ENCODE measurements at regions not wholly inside any gene's neighbourhood (a gene's known extent, or its start where the extent isn't known, plus 50 kb on each side); places are given as distances from the start of the nearest gene placed in this dataset.

- TF ChIP-seq CTCF (IDR thresholded peaks at IDR 0.05; ENCODE audit: low read depth, low read length), result no peak
- no peak overlapping the region for H3K4me3 ChIP-seq (replicated peaks in 1 of 2; ENCODE audit: low read depth in 2 of 2, low read length in 2 of 2)
- DNase-seq (ENCODE audit: low read depth in 2 of 2), result peak in 1 of 2 donors; percentile 4
These were observed 214.5 kb downstream of the TBX18 start for GRCh38 chr6:84549917-84550316.

- no peak overlapping the region for H3K4me3 ChIP-seq (replicated peaks in 1 of 2; ENCODE audit: low read depth in 2 of 2, low read length in 2 of 2)
- no peak for TF ChIP-seq CTCF (IDR thresholded peaks at IDR 0.05; ENCODE audit: low read depth, low read length)
- peak in 1 of 2 donors; percentile 36 for DNase-seq (ENCODE audit: low read depth in 2 of 2)
These were observed 217.0 kb downstream of the TBX18 start for GRCh38 chr6:84547341-84547801.

- H3K4me3 ChIP-seq (replicated peaks in 1 of 2; ENCODE audit: low read depth in 2 of 2, low read length in 2 of 2), result no peak overlapping the region
- DNase-seq (ENCODE audit: low read depth in 2 of 2), result peak; percentile 18 to 34
- no peak for TF ChIP-seq CTCF (IDR thresholded peaks at IDR 0.05; ENCODE audit: low read depth, low read length)
These were observed 217.9 kb downstream of the TBX18 start for GRCh38 chr6:84546427-84546914.

DNA sequence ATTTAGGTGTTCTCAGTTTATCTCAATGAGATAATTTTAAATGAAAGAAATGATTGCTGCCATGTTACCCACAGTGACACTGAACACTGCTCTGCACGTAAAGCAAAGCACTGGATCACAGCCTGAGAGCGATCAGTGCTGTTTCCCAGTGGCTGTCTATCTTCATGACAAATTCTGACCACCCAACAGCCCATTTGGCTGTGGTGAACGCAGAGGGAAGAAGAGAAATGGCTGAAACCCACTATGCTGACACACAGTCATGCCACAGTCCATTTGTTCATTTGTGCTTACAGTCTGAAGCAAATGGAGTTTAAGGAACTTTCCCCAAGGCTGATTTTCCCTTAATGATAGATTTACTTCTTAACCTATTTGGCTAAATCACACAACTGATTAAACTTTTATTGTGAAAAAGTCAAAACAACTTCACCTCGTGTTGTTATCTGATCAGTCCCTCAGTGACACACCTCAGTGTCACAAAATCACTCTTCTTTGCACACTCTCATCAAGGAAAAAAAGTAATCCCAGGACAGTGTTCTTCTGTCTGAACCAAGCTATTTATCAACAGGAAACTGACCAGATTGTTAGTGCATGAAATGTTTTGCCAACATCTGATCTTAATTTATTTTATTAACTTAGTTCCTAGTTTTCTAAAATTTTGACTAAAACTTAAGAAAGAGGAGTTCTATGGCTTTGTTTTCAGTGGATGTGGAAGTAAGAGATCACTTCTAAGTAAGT is 225.1 kb downstream of the TBX18 start:
- TF ChIP-seq CTCF (IDR thresholded peaks at IDR 0.05; ENCODE audit: low read depth, low read length), result no peak
- H3K4me3 ChIP-seq (replicated peaks in 1 of 2; ENCODE audit: low read depth in 2 of 2, low read length in 2 of 2), result no peak overlapping the region
- peak in 1 of 2 donors; percentile 13 for DNase-seq (ENCODE audit: low read depth in 2 of 2)

- H3K4me3 ChIP-seq (replicated peaks in 1 of 2; ENCODE audit: low read depth in 2 of 2, low read length in 2 of 2), result no peak overlapping the region
- no peak for TF ChIP-seq CTCF (IDR thresholded peaks at IDR 0.05; ENCODE audit: low read depth, low read length)
- no peak for DNase-seq (ENCODE audit: low read depth in 2 of 2)
These were observed 227.3 kb downstream of the TBX18 start for GRCh38 chr6:84536885-84537638.

DNA sequence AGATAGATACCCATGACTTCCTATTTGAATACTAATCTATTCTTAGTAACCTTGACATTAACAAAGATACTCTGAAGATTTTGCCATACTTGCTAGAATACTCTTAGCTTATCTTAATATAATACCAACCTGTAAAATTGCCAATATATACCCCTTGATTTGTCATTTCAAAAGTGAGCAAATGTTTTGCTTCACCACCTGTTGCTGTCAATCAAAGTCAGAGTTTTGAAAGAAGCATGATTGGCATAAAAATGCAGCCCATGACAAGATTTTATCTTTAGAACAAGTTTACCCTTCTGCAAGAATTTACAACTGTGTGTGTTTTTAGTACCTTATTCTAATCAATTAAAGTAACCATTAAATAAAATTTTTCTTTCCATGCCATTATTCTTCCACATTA is 236.2 kb downstream of the TBX18 start:
- H3K4me3 ChIP-seq (replicated peaks in 1 of 2; ENCODE audit: low read depth in 2 of 2, low read length in 2 of 2), result no peak overlapping the region
- no peak for TF ChIP-seq CTCF (IDR thresholded peaks at IDR 0.05; ENCODE audit: low read depth, low read length)
- no peak for DNase-seq (ENCODE audit: low read depth in 2 of 2)
